ENCODE measurements at regions not wholly inside any gene's neighbourhood (a gene's known extent, or its start where the extent isn't known, plus 50 kb on each side); places are given as distances from the start of the nearest gene placed in this dataset.
"Not testable (repeated sequence)": the region's sequence is repeated elsewhere in the genome, so short reads cannot be mapped to it uniquely, and the experiment has no call there.

DNA sequence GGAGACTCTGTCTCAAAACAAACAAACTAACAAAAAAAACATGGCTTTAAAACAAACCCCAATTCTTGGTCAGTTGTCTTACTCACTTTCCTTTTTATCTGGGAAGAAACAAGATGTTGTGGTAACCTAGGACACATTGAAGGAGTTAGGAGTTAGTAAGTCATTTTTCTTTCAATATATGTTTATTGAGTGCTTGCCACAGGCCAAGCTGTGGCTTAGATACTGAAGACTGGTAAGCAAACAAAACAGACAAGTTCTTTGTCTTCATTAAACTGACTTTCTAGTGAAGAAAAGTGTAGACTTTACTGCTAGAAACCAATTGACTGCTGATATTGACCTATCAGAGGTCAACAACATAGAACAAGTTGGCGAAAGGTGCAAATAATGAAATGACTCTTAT is 1228.3 kb upstream of the FAM98A start:
- DNase-seq = no peak
- Histone ChIP-seq H3K4me1 (ENCODE audit: control insufficient read depth, insufficient read depth, low read length) (no peaks in the 10 kb centered on the region), H3K4me3 (ENCODE audit: low read length) (no peak overlapping the region), H3K27me3 (ENCODE audit: control insufficient read depth, insufficient read depth) (no peaks in the 10 kb centered on the region), H3K27ac (ENCODE audit: low read length) (no peak overlapping the region), H3K9me3 (ENCODE audit: control insufficient read depth, low read length) (no peaks in the 10 kb centered on the region)
- no peak for ATAC-seq
- 93% methylated on average over 1 of the region's 1 CpG for WGBS
- intact Hi-C loops (cut with DNase I) = no loop called here

DNA sequence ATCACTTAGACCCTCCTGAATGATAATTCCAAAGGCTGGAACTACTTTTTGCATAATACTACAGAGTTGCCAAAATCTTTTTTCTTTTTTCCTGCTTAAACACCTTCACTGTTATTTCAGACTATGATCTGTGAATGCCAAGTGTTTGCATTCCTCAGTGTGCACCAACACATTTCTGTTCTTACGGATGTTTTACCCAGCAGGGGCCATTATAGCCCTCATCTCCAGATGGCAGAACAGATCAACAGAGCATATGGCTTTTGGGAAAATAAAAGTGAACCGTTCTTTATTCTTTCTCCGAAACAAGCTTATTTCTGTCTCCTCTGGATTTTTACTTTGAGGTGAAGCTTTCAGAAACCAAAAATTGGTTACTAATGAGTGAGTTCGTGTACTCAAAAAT is 1226.6 kb upstream of the FAM98A start:
- intact Hi-C loops (cut with DNase I) = no loop called here
- 87% methylated on average over 4 of the region's 4 CpGs for WGBS
- no peak for ATAC-seq

GRCh38 chr2:34822616-34823015 is 1223.5 kb upstream of the FAM98A start:
- no peak for ATAC-seq
- H3K27me3 ChIP-seq (ENCODE audit: control insufficient read depth, insufficient read depth) = no peaks in the 10 kb centered on the region
- no peak overlapping the region for H3K4me3 ChIP-seq (ENCODE audit: low read length)
- 78% methylated on average over 3 of the region's 3 CpGs for WGBS
- H3K9me3 ChIP-seq (ENCODE audit: control insufficient read depth, low read length) = no peaks in the 10 kb centered on the region
- no peak for DNase-seq
- intact Hi-C loops (cut with DNase I) = no loop called here
- no peaks in the 10 kb centered on the region for H3K4me1 ChIP-seq (ENCODE audit: control insufficient read depth, insufficient read depth, low read length)
- H3K27ac ChIP-seq (ENCODE audit: low read length) = no peak overlapping the region

More for the DNA sequence above, 1226.6 kb upstream of the FAM98A start:
- DNase-seq = no peak
- Histone ChIP-seq H3K9me3 (ENCODE audit: control insufficient read depth, low read length) (no peaks in the 10 kb centered on the region), H3K27ac (ENCODE audit: low read length) (no peak overlapping the region), H3K27me3 (ENCODE audit: control insufficient read depth, insufficient read depth) (no peaks in the 10 kb centered on the region), H3K4me1 (ENCODE audit: control insufficient read depth, insufficient read depth, low read length) (no peaks in the 10 kb centered on the region), H3K4me3 (ENCODE audit: low read length) (no peak overlapping the region)

DNA sequence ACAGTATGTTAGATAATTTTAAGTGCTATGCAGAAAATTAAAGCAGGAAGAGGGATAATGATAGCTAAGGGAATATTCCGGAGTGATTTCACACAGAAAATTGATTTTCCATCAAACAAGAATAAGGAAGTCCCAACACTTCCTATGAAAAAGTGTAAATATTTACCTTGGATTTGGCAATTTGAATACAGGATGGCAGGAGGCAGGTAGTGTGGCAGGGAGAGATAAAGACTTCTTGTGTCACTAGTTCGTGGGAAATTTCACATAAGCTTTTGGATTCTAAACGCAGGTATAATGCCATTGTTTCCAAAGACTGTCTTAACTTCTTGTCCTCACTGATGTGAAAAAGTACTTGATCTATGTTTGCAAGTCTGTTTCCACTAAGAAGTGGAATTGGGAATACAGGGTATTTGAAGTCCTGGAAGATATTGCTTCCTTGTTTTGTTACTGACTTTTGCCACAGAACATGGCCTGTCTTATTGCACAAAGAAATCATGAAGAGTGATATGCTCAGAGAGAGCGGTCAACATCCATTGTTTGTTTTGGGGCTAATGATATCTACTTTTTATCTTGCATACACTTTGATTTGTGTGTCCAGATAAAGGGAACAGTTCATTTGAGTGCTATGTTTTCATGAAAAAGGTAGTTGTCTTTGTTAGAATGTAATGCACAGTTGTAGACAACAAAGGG is 1216.1 kb upstream of the FAM98A start:
- no peak for ATAC-seq
- Histone ChIP-seq H3K4me3 (ENCODE audit: low read length) (no peak overlapping the region), H3K27me3 (ENCODE audit: control insufficient read depth, insufficient read depth) (no peaks in the 10 kb centered on the region), H3K4me1 (ENCODE audit: control insufficient read depth, insufficient read depth, low read length) (no peaks in the 10 kb centered on the region), H3K27ac (ENCODE audit: low read length) (no peak overlapping the region), H3K9me3 (ENCODE audit: control insufficient read depth, low read length) (no peaks in the 10 kb centered on the region)
- WGBS = 63% methylated on average over 4 of the region's 4 CpGs
- DNase-seq = no peak
- intact Hi-C loops (cut with DNase I) = no loop called here

- DNase-seq = no peak
- no peak for ATAC-seq
- Histone ChIP-seq H3K4me3 (ENCODE audit: low read length) (no peak overlapping the region), H3K4me1 (ENCODE audit: control insufficient read depth, insufficient read depth, low read length) (no peaks in the 10 kb centered on the region), H3K9me3 (ENCODE audit: control insufficient read depth, low read length) (no peaks in the 10 kb centered on the region), H3K27me3 (ENCODE audit: control insufficient read depth, insufficient read depth) (no peaks in the 10 kb centered on the region), H3K27ac (ENCODE audit: low read length) (no peak overlapping the region)
- 63% methylated on average over 2 of the region's 2 CpGs for whole genome bisulfite sequencing
- intact Hi-C loops (cut with DNase I) = no loop called here
Observed at GRCh38 chr2:34810456-34810855, 1211.4 kb upstream of the FAM98A start.

DNA sequence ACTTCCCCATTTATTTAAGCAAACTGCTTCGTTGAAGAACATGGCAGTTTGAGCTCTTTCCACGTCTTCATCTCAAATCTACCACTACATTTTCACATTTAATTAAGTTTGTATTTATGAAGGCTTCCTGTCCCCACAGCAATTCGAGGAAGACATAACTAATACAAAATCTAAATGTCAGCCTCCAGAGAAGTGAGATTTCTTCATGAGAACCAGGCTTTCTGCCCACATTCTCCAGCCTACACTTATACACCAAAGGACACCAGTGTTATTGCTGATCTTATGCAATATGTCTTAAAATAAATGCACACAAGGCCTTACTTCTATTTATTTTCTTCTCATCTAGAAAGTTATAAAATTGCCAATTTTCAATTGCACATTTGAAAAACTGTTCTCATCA is 1209.3 kb upstream of the FAM98A start:
- ATAC-seq (no peak), DNase-seq (no peak)
- Histone ChIP-seq H3K4me1 (ENCODE audit: control insufficient read depth, insufficient read depth, low read length) (no peaks in the 10 kb centered on the region), H3K4me3 (ENCODE audit: low read length) (no peak overlapping the region), H3K9me3 (ENCODE audit: control insufficient read depth, low read length) (no peaks in the 10 kb centered on the region), H3K27ac (ENCODE audit: low read length) (no peak overlapping the region), H3K27me3 (ENCODE audit: control insufficient read depth, insufficient read depth) (no peaks in the 10 kb centered on the region)
- 55% methylated on average over 3 of the region's 3 CpGs for WGBS
- intact Hi-C loops (cut with DNase I) = no loop called here

GRCh38 chr2:34806891-34807290 is 1207.8 kb upstream of the FAM98A start:
- no peaks in the 10 kb centered on the region for H3K27me3 ChIP-seq (ENCODE audit: control insufficient read depth, insufficient read depth)
- intact Hi-C loops (cut with DNase I) = no loop called here
- no peaks in the 10 kb centered on the region for H3K9me3 ChIP-seq (ENCODE audit: control insufficient read depth, low read length)
- DNase-seq = no peak
- H3K4me1 ChIP-seq (ENCODE audit: control insufficient read depth, insufficient read depth, low read length) = no peaks in the 10 kb centered on the region
- no peak overlapping the region for H3K4me3 ChIP-seq (ENCODE audit: low read length)
- no peak overlapping the region for H3K27ac ChIP-seq (ENCODE audit: low read length)
- ATAC-seq = no peak

DNA sequence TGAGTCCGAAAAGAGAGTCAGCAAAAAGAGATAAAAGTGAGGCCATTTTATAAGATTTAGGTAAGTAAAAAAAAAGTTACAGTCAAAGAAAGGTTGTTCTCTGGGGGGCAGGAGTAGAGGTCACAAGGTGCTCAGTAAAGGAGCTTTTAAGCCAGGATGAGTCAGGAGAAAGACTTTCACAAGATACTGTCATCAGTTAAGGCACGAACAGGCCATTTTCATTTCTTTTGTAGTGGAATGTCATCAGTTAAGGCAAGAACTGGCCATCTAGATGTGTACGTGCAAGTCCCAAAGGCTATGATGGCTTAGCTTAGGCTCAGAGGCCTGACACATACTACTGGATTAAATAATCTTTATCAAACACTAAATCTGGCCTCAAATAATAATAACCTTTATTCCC is 1207.3 kb upstream of the FAM98A start:
- 84% methylated on average over 3 of the region's 3 CpGs for WGBS
- no peak for ATAC-seq
- intact Hi-C loops (cut with DNase I) = no loop called here
- Histone ChIP-seq H3K4me1 (ENCODE audit: control insufficient read depth, insufficient read depth, low read length) (no peaks in the 10 kb centered on the region), H3K4me3 (ENCODE audit: low read length) (no peak overlapping the region), H3K27me3 (ENCODE audit: control insufficient read depth, insufficient read depth) (no peaks in the 10 kb centered on the region), H3K27ac (ENCODE audit: low read length) (no peak overlapping the region), H3K9me3 (ENCODE audit: control insufficient read depth, low read length) (no peaks in the 10 kb centered on the region)
- DNase-seq = no peak

GRCh38 chr2:34799556-34799955 is 1200.5 kb upstream of the FAM98A start:
- no peaks in the 10 kb centered on the region for H3K27me3 ChIP-seq (ENCODE audit: control insufficient read depth, insufficient read depth)
- no peaks in the 10 kb centered on the region for H3K4me1 ChIP-seq (ENCODE audit: control insufficient read depth, insufficient read depth, low read length)
- DNase-seq (no peak), ATAC-seq (no peak)
- intact Hi-C loops (cut with DNase I) = no loop called here
- H3K27ac ChIP-seq (ENCODE audit: low read length) = no peak overlapping the region
- H3K9me3 ChIP-seq (ENCODE audit: control insufficient read depth, low read length) = no peaks in the 10 kb centered on the region
- H3K4me3 ChIP-seq (ENCODE audit: low read length) = no peak overlapping the region

- ATAC-seq; H3K9me3 ChIP-seq (ENCODE audit: control insufficient read depth, low read length); H3K4me3 ChIP-seq (ENCODE audit: low read length); H3K4me1 ChIP-seq (ENCODE audit: control insufficient read depth, insufficient read depth, low read length); DNase-seq; intact Hi-C loops (cut with DNase I); H3K27ac ChIP-seq (ENCODE audit: low read length); H3K27me3 ChIP-seq (ENCODE audit: control insufficient read depth, insufficient read depth): not testable (repeated sequence)
- 77% methylated on average over 5 of the region's 5 CpGs for WGBS
Observed at GRCh38 chr2:34795586-34795985, 1196.5 kb upstream of the FAM98A start.

DNA sequence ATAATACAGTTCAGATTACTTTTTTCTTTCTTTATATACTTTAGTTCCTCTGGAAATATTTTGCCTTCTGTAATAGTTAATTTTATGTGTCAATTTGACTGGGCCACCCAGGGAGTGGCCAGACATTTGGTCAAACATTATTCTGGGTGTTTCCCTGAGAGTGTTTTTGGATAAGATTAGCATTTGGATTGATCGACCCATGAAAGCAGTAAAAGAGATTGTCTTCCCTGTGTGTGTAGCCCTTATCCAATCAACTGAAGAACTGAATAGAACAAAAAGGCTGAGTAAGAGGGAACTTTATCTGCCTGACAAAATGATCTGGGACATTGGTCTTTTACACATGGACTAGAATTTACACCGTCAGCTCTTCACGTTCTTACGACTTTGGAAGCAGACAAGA is 1190.1 kb upstream of the FAM98A start:
- Histone ChIP-seq H3K27me3 (ENCODE audit: control insufficient read depth, insufficient read depth) (no peaks in the 10 kb centered on the region), H3K27ac (ENCODE audit: low read length) (no peak overlapping the region), H3K4me3 (ENCODE audit: low read length) (no peak overlapping the region), H3K9me3 (ENCODE audit: control insufficient read depth, low read length) (no peaks in the 10 kb centered on the region), H3K4me1 (ENCODE audit: control insufficient read depth, insufficient read depth, low read length) (no peaks in the 10 kb centered on the region)
- WGBS = 39% methylated on average over 4 of the region's 4 CpGs
- intact Hi-C loops (cut with DNase I) = no loop called here
- ATAC-seq (peak in 1 of 2 donors; percentile 56), DNase-seq (no peak)

DNA sequence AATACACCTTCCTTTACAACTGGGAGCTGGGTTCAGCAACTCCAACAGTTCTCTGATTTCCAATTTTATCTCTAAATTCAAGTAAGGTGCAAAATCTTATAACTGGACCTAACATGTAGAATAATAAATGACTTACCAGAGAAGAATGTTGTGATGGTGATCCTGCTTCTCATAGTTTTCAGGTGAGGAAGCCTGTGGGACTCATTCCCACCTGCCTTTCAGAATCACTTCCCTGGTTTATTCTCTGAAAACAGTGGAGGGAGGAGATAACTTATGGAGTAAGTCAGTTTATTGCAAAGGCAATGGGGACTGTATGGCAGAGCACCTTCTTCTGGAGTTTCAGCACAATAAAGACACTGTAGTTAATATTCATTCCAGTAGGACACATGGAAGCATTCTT is 1188.2 kb upstream of the FAM98A start:
- H3K27me3 ChIP-seq (ENCODE audit: control insufficient read depth, insufficient read depth) = no peaks in the 10 kb centered on the region
- intact Hi-C loops (cut with DNase I) = no loop called here
- H3K4me3 ChIP-seq (ENCODE audit: low read length) = no peak overlapping the region
- DNase-seq (no peak), ATAC-seq (no peak)
- H3K9me3 ChIP-seq (ENCODE audit: control insufficient read depth, low read length) = no peaks in the 10 kb centered on the region
- no peaks in the 10 kb centered on the region for H3K4me1 ChIP-seq (ENCODE audit: control insufficient read depth, insufficient read depth, low read length)
- H3K27ac ChIP-seq (ENCODE audit: low read length) = no peak overlapping the region

All from right cardiac atrium (tissue), 5 donors.